GM23338 (cell line): ENCODE measurements at regions not wholly inside any gene's neighbourhood (a gene's known extent, or its start where the extent isn't known, plus 50 kb on each side); places are given as distances from the start of the nearest gene placed in this dataset.

ENCODE experiments used
- ATAC-seq: fragments of 200-7000 bp; cut with Tn5 transposase; 3 replicates; pipeline ENCODE4 v1.9.1; 2020
- DNase-seq: peaks from one replicate; pipeline ENCODE4 v3.0.0-alpha.2; 2015; ENCODE audit warnings: low spot score
- H2AFZ ChIP-seq: fragments of 200-600 bp; sonication (generic); 2 replicates; pipeline ENCODE4 v1.8.0; 2016; ENCODE audit warnings: antibody characterized with exemption, mild to moderate bottlenecking, moderate library complexity
- H3F3A ChIP-seq: fragments of 200-600 bp; sonication (generic); replicated peaks from 2 replicates; pipeline ENCODE4 v1.8.0; 2017; ENCODE audit warnings: antibody characterized with exemption, mixed run types, low read depth
- H3K27ac ChIP-seq: fragments of 200-600 bp; sonication (generic); 2 replicates; pipeline ENCODE4 v1.6.1; 2016; ENCODE audit warnings: low read depth
- H3K27me3 ChIP-seq: fragments of 200-600 bp; sonication (generic); 2 replicates; pipeline ENCODE4 v1.8.0; 2016; ENCODE audit warnings: mild to moderate bottlenecking, mixed run types, moderate library complexity; ENCODE audit not compliant: insufficient read depth
- H3K36me3 ChIP-seq: fragments of 200-600 bp; sonication (generic); 2 replicates; pipeline ENCODE4 v1.8.0; 2016; ENCODE audit warnings: mild to moderate bottlenecking; ENCODE audit not compliant: insufficient read depth
- H3K4me1 ChIP-seq: fragments of 200-600 bp; sonication (generic); 2 replicates; pipeline ENCODE4 v1.8.0; 2016; ENCODE audit warnings: mild to moderate bottlenecking, moderate library complexity; ENCODE audit not compliant: insufficient read depth
- H3K4me2 ChIP-seq: fragments of 200-600 bp; sonication (generic); 2 replicates; pipeline ENCODE4 v1.7.1; 2017; ENCODE audit warnings: mixed run types
- H3K4me3 ChIP-seq: fragments of 200-600 bp; sonication (generic); 2 replicates; pipeline ENCODE4 v1.6.1; 2016; ENCODE audit warnings: mixed run types
- H3K79me2 ChIP-seq: fragments of 200-600 bp; sonication (generic); replicated peaks from 2 replicates; pipeline ENCODE4 v1.8.0; 2017; ENCODE audit warnings: mild to moderate bottlenecking; ENCODE audit not compliant: insufficient read depth
- H3K9me2 ChIP-seq: fragments of 200-600 bp; sonication (generic); 2 replicates; pipeline ENCODE4 v1.8.0; 2017; ENCODE audit not compliant: insufficient read depth
- H4K20me1 ChIP-seq: fragments of 200-600 bp; sonication (generic); replicated peaks from 2 replicates; pipeline ENCODE4 v1.8.0; 2017; ENCODE audit warnings: mild to moderate bottlenecking; ENCODE audit not compliant: insufficient read depth
- H3K27ac Mint-ChIP-seq: 2 replicates; pipeline ENCODE4 v1.8.0; 2020; ENCODE audit warnings: inconsistent platforms, mild to moderate bottlenecking, moderate library complexity, mixed read lengths
- H3K27me3 Mint-ChIP-seq: 3 replicates; pipeline ENCODE4 v1.8.0; 2022; ENCODE audit warnings: low read depth, mild to moderate bottlenecking, moderate library complexity, mixed read lengths, inconsistent platforms; ENCODE audit not compliant: insufficient read depth, poor library complexity
- H3K36me3 Mint-ChIP-seq: 3 replicates; pipeline ENCODE4 v1.8.0; 2021; ENCODE audit warnings: low read depth, mild to moderate bottlenecking, inconsistent platforms, moderate library complexity, mixed read lengths
- H3K4me1 Mint-ChIP-seq: 3 replicates; pipeline ENCODE4 v1.8.0; 2020; ENCODE audit warnings: mild to moderate bottlenecking, inconsistent platforms, mixed read lengths
- H3K4me3 Mint-ChIP-seq: 3 replicates; pipeline ENCODE4 v1.8.0; 2021; ENCODE audit warnings: moderate library complexity, mild to moderate bottlenecking, inconsistent platforms, mixed read lengths
- H3K9me3 Mint-ChIP-seq: 3 replicates; pipeline ENCODE4 v1.8.0; 2020; ENCODE audit warnings: moderate library complexity, mild to moderate bottlenecking, inconsistent platforms, mixed read lengths
- CREB1 ChIP-seq: fragments of 250-450 bp; sonication (Bioruptor Pico); IDR thresholded peaks from 2 replicates; pipeline ENCODE4 v1.5.0; 2020; ENCODE audit warnings: low read depth, mild to moderate bottlenecking, moderate library complexity
- CTCF ChIP-seq, 2 experiments: fragments of 200-600 bp in 1 of 2; sonication (generic) in 1 of 2; conservative IDR thresholded peaks; 2 replicates each; pipeline versions ENCODE4 v1.5.1 to v1.6.1; 2016 to 2017; ENCODE audit warnings: antibody characterized with exemption in 2 of 2, low read depth in 2 of 2, mild to moderate bottlenecking in 2 of 2, moderate library complexity in 1 of 2
- ETS1 ChIP-seq: IDR thresholded peaks from 2 replicates; pipeline ENCODE4 v1.6.1; 2016; ENCODE audit warnings: antibody characterized with exemption
- EZH2 ChIP-seq: fragments of 200-600 bp; sonication (generic); IDR thresholded peaks from one replicate; pipeline ENCODE4 v1.8.0; 2017; ENCODE audit warnings: antibody characterized with exemption, mild to moderate bottlenecking, low read depth; ENCODE audit not compliant: unreplicated experiment
- EZH2phosphoT487 ChIP-seq: fragments of 200-600 bp; sonication (generic); IDR thresholded peaks from one replicate; pipeline ENCODE4 v1.8.1; 2018; ENCODE audit warnings: antibody characterized with exemption; ENCODE audit not compliant: unreplicated experiment
- JUNB ChIP-seq: IDR thresholded peaks from one replicate; pipeline ENCODE4 v1.6.1; 2016; ENCODE audit warnings: antibody characterized with exemption; ENCODE audit not compliant: unreplicated experiment
- NANOG ChIP-seq: IDR thresholded peaks from 2 replicates; pipeline ENCODE4 v1.6.1; 2016; ENCODE audit warnings: antibody characterized with exemption, borderline replicate concordance
- POLR2AphosphoS5 ChIP-seq: IDR thresholded peaks from 2 replicates; pipeline ENCODE4 v1.6.1; 2016; ENCODE audit warnings: antibody characterized with exemption, low read depth
- REST ChIP-seq: IDR thresholded peaks from one replicate; pipeline ENCODE4 v1.6.1; 2018; ENCODE audit warnings: antibody characterized with exemption; ENCODE audit not compliant: unreplicated experiment
- STAT1 ChIP-seq: IDR thresholded peaks from one replicate; pipeline ENCODE4 v1.6.1; 2016; ENCODE audit warnings: antibody characterized with exemption; ENCODE audit not compliant: unreplicated experiment
- ZNF114 ChIP-seq: fragments of 250-450 bp; sonication (Bioruptor Pico); IDR thresholded peaks from 2 replicates; pipeline ENCODE4 v1.5.0; 2020; ENCODE audit warnings: mild to moderate bottlenecking, moderate library complexity
- ZNF331 ChIP-seq: fragments of 250-450 bp; sonication (Bioruptor Pico); IDR thresholded peaks from 2 replicates; pipeline ENCODE4 v1.5.0; 2020; ENCODE audit warnings: low read depth, mild to moderate bottlenecking, moderate library complexity
- ZNF462 ChIP-seq: fragments of 250-450 bp; sonication (Bioruptor Pico); IDR thresholded peaks from 2 replicates; pipeline ENCODE4 v1.5.0; 2020; ENCODE audit warnings: mild to moderate bottlenecking, moderate library complexity

GRCh38 chr1:80878343-80878742 lies 922.4 kb upstream of the ADGRL2 start:
- Histone ChIP-seq H3K4me1 (no peaks in the 10 kb centered on the region), H3K4me3 (no peak overlapping the region), H3K79me2 (no peaks in the 10 kb centered on the region), H3K9me2 (no peaks in the 10 kb centered on the region), H3K27me3 (no peaks in the 10 kb centered on the region), H3K36me3 (no peaks in the 10 kb centered on the region), H3F3A (no peaks in the 10 kb centered on the region), H3K27ac (no peak overlapping the region), H2AFZ (no peak overlapping the region), H3K4me2 (no peak overlapping the region), H4K20me1 (no peaks in the 10 kb centered on the region)
- Mint-ChIP-seq H3K9me3 (no peaks in the 10 kb centered on the region), H3K27ac (no peak overlapping the region), H3K4me1 (no peaks in the 10 kb centered on the region), H3K27me3 (no peaks in the 10 kb centered on the region), H3K36me3 (no peaks in the 10 kb centered on the region), H3K4me3 (no peak overlapping the region)
- no peak for DNase-seq
- TF ChIP-seq NANOG (no peak), ETS1 (no peak), REST (no peak), STAT1 (no peak), EZH2 (no peak), CTCF (conservative IDR thresholded peaks at IDR 0.05; ENCODE audit: low read depth in 2 of 2) (no peak), ZNF114 (CRISPR knock-in tag) (no peak), ZNF331 (CRISPR knock-in tag) (no peak), POLR2AphosphoS5 (no peak), CREB1 (no peak), EZH2phosphoT487 (no peak), JUNB (no peak), ZNF462 (CRISPR knock-in tag) (no peak)
- no peak for ATAC-seq
